Pancreas (tissue), 10 donors: ENCODE measurements at regions not wholly inside any gene's neighbourhood (a gene's known extent, or its start where the extent isn't known, plus 50 kb on each side); places are given as distances from the start of the nearest gene placed in this dataset.
A peak's percentile ranks its signal among the peaks of the same experiment; 100 is the strongest.

Source experiments
- ATAC-seq, 4 donors: fragments of 200-7000 bp; cut with Tn5 transposase; one replicate each; pipeline versions ENCODE4 v1.8.0 to v1.9.1; 2020; ENCODE audit warnings: mild to moderate bottlenecking in 4 of 4, moderate library complexity in 4 of 4
- DNase-seq, 6 donors: peaks; one replicate each; pipeline ENCODE4 v3.0.0-alpha.2; 2020
- FAIRE-seq: peaks from 2 replicates; lab custom pipeline; 2012; peaks lifted over from hg19 to GRCh38; lab: Jason Lieb, UNC
- H3K27ac ChIP-seq, 4 donors: fragments of 200-600 bp; sonication (generic); 1 replicate in 3 of 4; 2 replicates in 1 of 4; pipeline versions ENCODE4 v1.5.0 to v1.8.0; 2020
- H3K27me3 ChIP-seq, 4 donors: fragments of 200-600 bp; one replicate each; pipeline ENCODE4 v1.8.0; 2021
- H3K36me3 ChIP-seq, 3 donors: fragments of 200-600 bp; sonication (generic) in 1 of 3; one replicate each; pipeline versions ENCODE4 v1.5.0 to v1.8.0; 2020 to 2021
- H3K4me1 ChIP-seq, 3 donors: fragments of 200-600 bp; one replicate each; pipeline ENCODE4 v1.8.0; 2021
- H3K4me3 ChIP-seq, 4 donors: fragments of 200-600 bp; sonication (generic) in 2 of 4; one replicate each; pipeline versions ENCODE4 v1.5.0 to v1.8.0; 2020 to 2021
- H3K9me3 ChIP-seq, 4 donors: fragments of 200-600 bp; one replicate each; pipeline ENCODE4 v1.8.0; 2021
- CTCF ChIP-seq, 4 donors: fragments of 200-600 bp; sonication (generic) in 3 of 4; IDR thresholded peaks; one replicate each; pipeline versions ENCODE4 v1.5.0 to v1.8.0; 2021; ENCODE audit warnings: antibody characterized with exemption in 4 of 4
- WGBS, 2 donors: extraction: QIAGEN DNeasy Blood & Tissue Kit; methylation state at CpG; one replicate each; pipeline ENCODE4 v1.1.7; 2013; 5-methylcytosine and 5-hydroxymethylcytosine counted together
- intact Hi-C, 3 donors: fragments of 100-400 bp; cut with DNase I; formaldehyde crosslinking; loops; one replicate each; pipeline versions ENCODE4 v1.11.1 to v1.14.2; 2022
- donor health status: healthy with polysubstance abuse.
- donor health status: DM: no; HTN: no; CAD: no; lungs with moderate emphysema.
- donor health status: DM: no; HTN: no; CAD: no.
- donor health status: control.
- donor health status: control.
- donor health status: Bipolar disorder and iron deficiency.
- donor health status: DM: yes; HTN: yes; CAD: no.
- donor health status: DM: no; HTN: no; CAD: no.
- donor health status: DM: no; HTN: no; CAD: no.
- donor health status: DM: yes; HTN: yes; CAD: no.

GRCh38 chr12:70985850-70986249 lies 65.3 kb upstream of the PTPRR start:
- FAIRE-seq = no peak
- H3K36me3 ChIP-seq = no peaks in the 10 kb centered on the region
- 38% methylated on average over 1 of the region's 1 CpG for WGBS, 2 donors
- H3K27me3 ChIP-seq = no peaks in the 10 kb centered on the region
- intact Hi-C loops = no loop called here
- H3K9me3 ChIP-seq = no peaks in the 10 kb centered on the region
- DNase-seq = no peak
- no peak overlapping the region for H3K4me3 ChIP-seq
- no peaks in the 10 kb centered on the region for H3K4me1 ChIP-seq
- TF ChIP-seq CTCF (IDR thresholded peaks at IDR 0.05) = no peak
- H3K27ac ChIP-seq = no peak overlapping the region
- no peak for ATAC-seq

GRCh38 chr12:70983692-70984091 lies 63.2 kb upstream of the PTPRR start:
- intact Hi-C loops = no loop called here

GRCh38 chr12:70982991-70983390 lies 62.5 kb upstream of the PTPRR start:
- Histone ChIP-seq H3K27me3 (no peaks in the 10 kb centered on the region), H3K9me3 (no peaks in the 10 kb centered on the region), H3K4me3 (no peak overlapping the region), H3K27ac (no peak overlapping the region), H3K36me3 (no peaks in the 10 kb centered on the region), H3K4me1 (no peaks in the 10 kb centered on the region)
- no peak for TF ChIP-seq CTCF (IDR thresholded peaks at IDR 0.05)
- no peak for ATAC-seq
- DNase-seq = no peak
- intact Hi-C loops = no loop called here
- no peak for FAIRE-seq
- WGBS, 2 donors = 46 to 54% methylated on average over 2 of the region's 2 CpGs

More at GRCh38 chr12:70983692-70984091, 63.2 kb upstream of the PTPRR start:
- WGBS, 2 donors = 57 to 72% methylated on average over 4 of the region's 4 CpGs
- H3K36me3 ChIP-seq = no peaks in the 10 kb centered on the region
- DNase-seq = no peak
- no peaks in the 10 kb centered on the region for H3K9me3 ChIP-seq
- no peak for FAIRE-seq
- no peaks in the 10 kb centered on the region for H3K4me1 ChIP-seq
- H3K27ac ChIP-seq = no peak overlapping the region
- ATAC-seq = no peak
- no peak overlapping the region for H3K4me3 ChIP-seq
- no peak for TF ChIP-seq CTCF (IDR thresholded peaks at IDR 0.05)
- no peaks in the 10 kb centered on the region for H3K27me3 ChIP-seq

GRCh38 chr12:70982286-70982685 lies 61.7 kb upstream of the PTPRR start:
- H3K36me3 ChIP-seq = no peaks in the 10 kb centered on the region
- no peaks in the 10 kb centered on the region for H3K9me3 ChIP-seq
- no peak for ATAC-seq
- intact Hi-C loops = no loop called here
- H3K4me3 ChIP-seq = no peak overlapping the region
- no peaks in the 10 kb centered on the region for H3K4me1 ChIP-seq
- no peak for DNase-seq
- no peak for TF ChIP-seq CTCF (IDR thresholded peaks at IDR 0.05)
- H3K27me3 ChIP-seq = no peaks in the 10 kb centered on the region
- no peak for FAIRE-seq
- H3K27ac ChIP-seq = no peak overlapping the region
- 71 to 80% methylated on average over 2 of the region's 2 CpGs for WGBS, 2 donors

- intact Hi-C loops = no loop called here
- TF ChIP-seq CTCF (IDR thresholded peaks at IDR 0.05) = no peak
- Histone ChIP-seq H3K4me3 (no peak overlapping the region), H3K36me3 (no peaks in the 10 kb centered on the region), H3K4me1 (peaks cover 0 to 5% (median 0%) of the 10 kb centered on the region in 3 donors), H3K9me3 (no peaks in the 10 kb centered on the region), H3K27ac (no peak overlapping the region), H3K27me3 (no peaks in the 10 kb centered on the region)
- WGBS, 2 donors = 68 to 76% methylated on average over 3 of the region's 3 CpGs
- DNase-seq (no peak), ATAC-seq (peak in 1 of 4 donors; percentile 42), FAIRE-seq (no peak)
These were observed 50.7 kb upstream of the PTPRR start for GRCh38 chr12:70971001-70971794.
